HG02870 (cell line): ENCODE measurements at regions not wholly inside any gene's neighbourhood (a gene's known extent, or its start where the extent isn't known, plus 50 kb on each side); places are given as distances from the start of the nearest gene placed in this dataset.

ENCODE experiments used
- ATAC-seq: cut with Tn5 transposase; IDR thresholded peaks from one replicate; pipeline ENCODE4 v1.9.1; 2021; ENCODE audit warnings: mild to moderate bottlenecking, moderate library complexity; ENCODE audit not compliant: unreplicated experiment

GRCh38 chr7:46522354-46522906 lies 601.4 kb upstream of the IGFBP3 start:
- no peak for ATAC-seq

DNA sequence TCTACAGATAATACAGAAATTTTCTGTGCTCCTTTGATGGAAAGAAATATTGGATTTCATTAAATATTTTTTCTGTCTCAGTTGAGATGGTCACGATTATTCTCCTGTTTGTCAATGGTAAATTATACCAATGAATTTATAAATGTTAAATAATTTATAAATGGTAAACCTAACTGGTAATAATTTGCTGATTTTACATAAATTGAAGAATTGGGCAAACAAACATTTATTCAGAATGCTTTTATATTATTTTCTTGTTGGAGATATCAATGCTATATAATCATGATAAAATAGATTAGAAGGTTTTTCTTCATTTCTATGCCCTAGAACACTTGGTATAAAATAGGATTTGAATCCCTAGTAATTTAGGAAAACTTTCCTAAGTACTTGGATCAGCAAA lies 597.6 kb upstream of the IGFBP3 start:
- ATAC-seq = no peak

- no peak for ATAC-seq
Observed at GRCh38 chr7:46515844-46516590, 594.9 kb upstream of the IGFBP3 start.

DNA sequence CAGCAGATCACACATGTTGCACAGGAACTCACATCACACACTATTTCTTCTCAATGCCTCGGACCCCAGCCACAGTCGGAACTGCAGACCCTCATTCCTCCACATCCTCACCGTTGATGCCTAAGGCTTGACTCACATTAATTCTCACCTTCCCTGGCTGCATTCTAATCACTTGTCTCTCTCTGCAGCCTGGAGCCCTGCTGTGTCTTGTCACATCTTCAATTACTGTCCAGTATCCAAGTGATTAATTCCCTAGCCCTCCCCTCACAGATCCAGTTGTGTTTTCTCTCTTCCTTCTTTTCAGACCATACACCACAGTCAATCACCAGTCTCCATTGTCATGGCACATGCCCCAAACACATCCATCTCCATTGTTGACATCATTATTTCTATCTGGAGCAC lies 592.4 kb upstream of the IGFBP3 start:
- no peak for ATAC-seq

GRCh38 chr7:46512891-46513413 lies 591.9 kb upstream of the IGFBP3 start:
- no peak for ATAC-seq

GRCh38 chr7:46511442-46512215 lies 590.6 kb upstream of the IGFBP3 start:
- no peak for ATAC-seq

- no peak for ATAC-seq
Observed at GRCh38 chr7:46508583-46508982, 587.5 kb upstream of the IGFBP3 start.

GRCh38 chr7:46507560-46507959 lies 586.5 kb upstream of the IGFBP3 start:
- no peak for ATAC-seq

GRCh38 chr7:46494441-46494840 lies 573.4 kb upstream of the IGFBP3 start:
- no peak for ATAC-seq

DNA sequence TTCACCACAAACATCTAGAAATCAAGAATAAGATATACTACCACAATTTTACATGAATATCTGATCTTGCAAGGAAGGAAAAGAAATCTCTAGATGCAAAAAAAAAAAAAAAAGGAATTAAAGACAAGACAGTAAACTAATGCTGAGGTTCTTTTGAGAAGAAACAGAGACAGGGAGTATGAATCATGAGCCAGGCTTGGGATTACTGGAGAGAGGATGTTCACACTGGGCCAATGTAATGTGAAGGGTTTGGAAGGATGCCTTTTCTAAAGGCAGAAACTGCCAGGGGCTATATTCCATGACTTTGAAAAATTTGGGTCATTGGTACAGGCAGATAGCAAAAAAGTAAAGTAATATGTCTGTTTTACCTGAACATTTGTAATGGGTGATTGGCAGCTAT lies 573.0 kb upstream of the IGFBP3 start:
- no peak for ATAC-seq

GRCh38 chr7:46493196-46493595 lies 572.1 kb upstream of the IGFBP3 start:
- ATAC-seq = no peak

DNA sequence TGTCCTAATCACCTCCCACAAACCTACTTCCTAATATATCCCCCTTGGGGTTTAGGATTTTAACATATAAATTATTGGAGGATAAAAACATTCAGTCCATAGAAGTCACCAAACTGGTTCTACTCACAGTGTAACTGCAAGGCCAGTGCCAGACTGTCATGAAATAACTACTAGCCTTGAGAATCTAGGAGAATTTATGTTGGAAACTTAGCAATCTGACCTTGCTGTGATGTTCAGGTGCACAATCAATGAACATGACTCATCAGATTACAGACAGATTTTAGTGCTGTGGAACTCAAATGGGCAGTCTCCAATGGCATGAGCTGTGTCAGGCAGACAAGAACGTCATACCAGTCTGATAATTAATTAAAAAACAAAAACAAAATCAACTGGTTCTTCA lies 571.4 kb upstream of the IGFBP3 start:
- ATAC-seq = no peak

DNA sequence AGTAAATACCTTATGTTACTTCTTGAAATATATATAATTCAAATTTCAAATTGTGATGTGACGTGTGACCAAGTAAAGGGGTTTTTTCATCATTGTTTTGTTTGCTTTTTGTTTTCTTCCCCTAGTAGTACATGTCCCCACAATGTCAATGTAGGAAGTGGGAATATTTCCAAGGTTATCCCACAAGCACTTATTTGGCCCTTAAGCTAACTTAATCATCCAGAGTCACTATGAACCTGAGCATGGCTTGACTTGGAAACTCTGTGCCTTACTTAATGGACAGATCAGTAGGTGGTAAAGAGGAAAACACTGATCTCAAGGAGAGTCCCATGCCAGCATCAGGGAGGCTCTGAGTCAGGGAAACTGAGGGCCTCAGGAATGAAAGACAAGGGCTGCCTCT lies 569.3 kb upstream of the IGFBP3 start:
- ATAC-seq = no peak

GRCh38 chr7:46489106-46489505 lies 568.0 kb upstream of the IGFBP3 start:
- no peak for ATAC-seq

DNA sequence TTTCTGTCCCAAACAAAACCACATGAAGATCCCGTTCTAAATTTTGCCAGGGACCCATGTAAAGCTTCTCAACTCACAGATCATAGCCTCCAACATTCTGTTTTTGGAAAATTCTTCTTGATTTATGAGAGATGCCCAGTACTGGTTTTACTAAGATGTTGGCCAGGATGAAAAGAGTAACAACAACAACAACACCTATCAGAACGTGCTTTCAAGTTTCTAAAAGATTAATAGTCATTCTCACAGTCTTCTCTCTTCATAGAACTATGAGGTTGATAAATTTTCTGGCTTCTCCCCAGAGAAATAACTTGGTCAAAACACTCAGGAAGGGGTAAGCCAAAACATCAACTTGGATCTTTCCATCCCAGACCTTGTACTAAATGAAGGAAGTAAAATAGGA lies 567.5 kb upstream of the IGFBP3 start:
- no peak for ATAC-seq

- ATAC-seq = no peak
Observed at GRCh38 chr7:46486256-46487206, 565.5 kb upstream of the IGFBP3 start.

DNA sequence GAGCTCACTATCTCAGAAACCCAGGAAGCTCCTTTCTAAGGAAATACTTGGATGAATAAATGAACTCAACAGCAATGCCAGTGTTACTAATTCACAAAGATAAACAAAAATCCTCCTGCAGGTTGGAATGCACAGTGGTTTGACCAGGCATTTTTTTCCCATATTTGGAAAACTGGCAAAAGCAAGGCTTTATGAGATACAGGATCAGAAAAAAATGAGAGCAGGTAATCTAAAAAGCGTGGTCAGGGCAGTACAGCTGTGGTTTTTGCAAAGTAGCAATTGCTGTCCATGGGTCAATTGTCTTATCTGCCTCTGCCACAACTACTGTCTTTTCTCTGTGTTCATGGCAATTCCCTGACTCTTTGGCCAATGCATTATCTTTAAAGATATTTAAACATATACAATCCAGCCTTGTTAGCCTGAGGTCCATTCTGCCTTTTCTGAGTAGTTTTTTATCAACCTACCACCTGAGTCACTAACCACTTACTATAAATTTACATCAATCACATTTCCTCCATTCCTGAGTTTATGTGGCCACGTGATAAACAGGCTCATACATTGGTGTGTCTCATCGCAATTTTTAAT lies 564.5 kb upstream of the IGFBP3 start:
- ATAC-seq = no peak

- ATAC-seq = no peak
Observed at GRCh38 chr7:46484906-46485305, 563.8 kb upstream of the IGFBP3 start.

- ATAC-seq = no peak
Observed at GRCh38 chr7:46480619-46481018, 559.5 kb upstream of the IGFBP3 start.

DNA sequence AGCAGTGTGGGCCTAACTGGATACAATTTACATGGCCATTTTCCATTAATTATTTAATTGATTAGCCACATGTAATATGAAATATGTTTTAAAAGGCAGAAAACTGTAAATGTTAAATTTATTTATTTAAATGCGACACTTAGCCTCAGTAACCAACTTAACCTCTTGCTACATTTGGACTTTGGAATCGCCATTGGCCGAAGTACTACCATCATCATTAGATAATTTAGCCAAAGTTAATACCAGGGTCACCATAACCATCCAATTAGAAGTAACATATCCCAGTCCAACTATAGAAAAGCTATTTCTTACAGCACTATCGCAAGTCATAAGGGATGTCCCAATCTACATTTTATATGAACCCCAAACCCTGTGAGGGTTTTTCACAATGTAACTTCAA lies 558.6 kb upstream of the IGFBP3 start:
- ATAC-seq = no peak
